HG03025 (cell line): ENCODE measurements at regions not wholly inside any gene's neighbourhood (a gene's known extent, or its start where the extent isn't known, plus 50 kb on each side); places are given as distances from the start of the nearest gene placed in this dataset.
"Not testable (repeated sequence)": the region's sequence is repeated elsewhere in the genome, so short reads cannot be mapped to it uniquely, and the experiment has no call there.

Experiments
- ATAC-seq: cut with Tn5 transposase; IDR thresholded peaks from one replicate; pipeline ENCODE4 v1.9.1; 2021; ENCODE audit warnings: mild to moderate bottlenecking, moderate library complexity; ENCODE audit not compliant: unreplicated experiment, low FRiP score

DNA sequence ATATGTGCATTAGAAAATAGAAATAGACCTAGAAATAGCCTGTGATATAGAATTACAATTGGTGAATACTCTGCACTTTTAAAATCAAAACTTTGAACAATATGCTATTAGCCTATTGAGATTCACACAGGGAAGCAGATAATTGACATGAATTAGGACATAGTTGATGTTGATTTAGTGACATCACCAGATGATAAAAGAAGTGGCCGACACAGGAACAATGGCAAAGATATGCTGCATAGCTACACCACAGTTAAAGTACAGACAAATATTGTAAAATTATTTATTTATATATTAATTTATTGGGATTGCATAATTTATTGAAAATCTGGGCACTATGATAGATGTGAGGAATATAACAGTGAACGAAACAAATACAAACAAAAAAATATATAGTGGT, 261.5 kb upstream of the CCNH start:
- no peak for ATAC-seq

- no peak for ATAC-seq
These were observed 258.4 kb upstream of the CCNH start for GRCh38 chr5:87671146-87671545.

- ATAC-seq: no peak
These were observed 252.4 kb upstream of the CCNH start for GRCh38 chr5:87665166-87665565.

- no peak for ATAC-seq
These were observed 249.2 kb upstream of the CCNH start for GRCh38 chr5:87661784-87662566.

DNA sequence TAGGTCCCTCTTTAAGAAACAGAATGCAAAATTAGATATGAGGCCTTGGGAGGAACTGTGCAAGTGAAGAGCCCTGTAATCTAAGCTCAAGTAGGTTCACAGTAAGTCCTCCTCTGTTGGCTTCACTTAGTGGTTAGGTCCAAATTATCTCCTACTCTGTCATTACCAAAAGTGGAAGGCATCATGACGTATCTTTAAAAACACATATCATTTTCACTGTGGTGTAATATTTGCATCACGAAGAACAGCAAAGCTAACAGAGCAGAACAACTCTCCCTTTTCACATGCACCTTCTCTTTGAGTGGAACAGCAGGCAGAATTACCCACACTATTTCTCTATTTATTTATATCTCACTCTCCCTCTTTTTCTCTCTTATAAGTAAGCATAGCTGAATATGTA, 240.5 kb upstream of the CCNH start:
- ATAC-seq: no peak

GRCh38 chr5:87650284-87650683, 237.6 kb upstream of the CCNH start:
- no peak for ATAC-seq

- ATAC-seq: no peak
These were observed 236.7 kb upstream of the CCNH start for GRCh38 chr5:87649455-87649854.

- ATAC-seq: no peak
These were observed 232.5 kb upstream of the CCNH start for GRCh38 chr5:87645224-87645623.

GRCh38 chr5:87640902-87641301, 228.2 kb upstream of the CCNH start:
- ATAC-seq: no peak

DNA sequence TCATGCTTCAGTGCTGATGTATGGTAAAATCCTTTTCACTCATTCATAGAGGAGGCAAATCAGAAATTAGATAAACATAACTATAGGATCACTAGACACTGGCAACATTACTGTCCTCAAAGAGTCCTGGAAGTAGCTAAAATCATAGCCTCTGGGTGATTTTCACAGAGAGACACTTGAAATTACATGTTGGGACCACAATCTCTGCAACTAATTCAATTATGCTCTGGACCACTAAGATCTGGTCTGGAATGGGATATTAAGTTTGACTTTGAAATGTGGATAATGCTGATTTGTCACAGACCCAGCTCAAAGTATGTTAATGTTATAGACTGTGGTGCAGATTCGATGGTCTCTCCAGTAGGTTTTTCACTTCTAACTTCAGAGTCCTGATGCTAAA, 214.6 kb upstream of the CCNH start:
- ATAC-seq: no peak

DNA sequence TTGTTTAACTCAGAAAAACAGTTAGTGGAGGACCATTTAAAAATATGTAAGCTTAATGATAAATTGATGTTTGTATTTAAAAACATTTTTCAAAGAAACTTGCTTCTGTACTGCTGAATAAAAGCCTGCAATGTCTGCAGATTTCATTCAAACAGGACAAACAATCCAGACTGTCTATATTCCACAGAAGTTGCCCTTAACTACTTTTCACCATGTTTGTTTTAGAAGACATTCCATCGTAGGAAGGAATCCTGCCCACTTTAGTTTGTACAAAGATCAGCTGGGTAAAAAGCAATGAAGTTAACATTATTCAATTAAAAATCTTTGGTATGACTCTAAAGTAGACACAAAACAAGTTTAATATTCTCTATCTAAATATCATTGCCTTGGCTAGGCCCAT, 195.7 kb upstream of the CCNH start:
- ATAC-seq: no peak

- ATAC-seq: no peak
These were observed 192.9 kb upstream of the CCNH start for GRCh38 chr5:87605663-87606062.

DNA sequence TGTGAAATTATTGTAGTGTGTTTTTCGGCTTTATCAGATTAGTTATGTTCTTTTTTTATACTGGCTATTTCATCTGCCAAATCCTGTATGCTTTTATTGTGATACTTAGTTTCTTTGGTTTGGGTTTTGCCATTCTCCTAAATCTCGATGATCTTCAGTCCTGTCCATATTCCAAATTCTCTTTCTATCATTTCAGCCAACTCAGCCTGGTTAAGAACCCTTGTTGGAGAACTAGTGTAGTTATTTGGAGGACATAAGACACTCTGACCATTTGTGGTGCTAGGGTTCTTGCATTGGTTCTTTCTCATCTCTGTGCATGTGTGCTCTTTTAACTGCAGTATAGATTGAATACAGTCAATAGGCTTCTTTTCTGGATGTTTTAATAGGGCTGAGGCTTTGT, 187.0 kb upstream of the CCNH start:
- ATAC-seq: no peak

GRCh38 chr5:87598460-87598859, 185.7 kb upstream of the CCNH start:
- ATAC-seq: no peak

DNA sequence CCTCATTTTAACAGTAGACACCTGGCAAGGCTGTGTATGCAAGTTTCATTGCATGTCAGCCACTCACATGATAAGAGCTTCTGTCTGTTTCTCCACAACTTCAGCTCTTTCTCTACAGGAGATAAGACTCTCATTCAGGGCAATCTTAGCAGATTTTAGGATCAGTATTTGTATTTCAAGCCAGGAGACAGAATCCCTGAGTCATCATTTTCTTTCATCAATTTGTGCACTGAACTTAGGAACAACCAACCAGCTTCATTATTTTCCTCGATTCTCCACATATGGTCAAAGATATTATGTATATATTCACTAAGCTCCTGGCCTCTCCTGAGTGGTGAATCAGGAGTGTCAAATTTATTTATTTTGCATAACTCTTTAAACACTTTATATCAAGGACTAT, 181.8 kb upstream of the CCNH start:
- no peak for ATAC-seq

DNA sequence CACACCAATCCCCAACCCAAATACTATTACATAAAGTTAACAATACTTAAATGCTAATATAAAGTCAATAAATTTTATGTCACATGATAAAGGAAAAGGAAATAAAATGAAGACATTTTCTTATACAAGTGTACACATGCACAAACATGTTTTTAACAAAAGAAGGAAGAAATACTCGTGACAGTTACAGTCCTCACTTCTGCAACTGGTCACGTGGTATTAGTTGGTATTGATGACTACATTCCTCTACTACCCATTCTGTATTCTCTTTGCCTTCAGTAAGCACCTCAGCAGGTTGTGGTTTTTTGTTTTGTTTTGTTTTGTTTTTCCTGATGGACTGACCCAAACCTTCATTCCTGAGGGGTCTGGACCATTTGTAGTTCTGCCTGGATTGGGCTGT, 176.9 kb upstream of the CCNH start:
- no peak for ATAC-seq

DNA sequence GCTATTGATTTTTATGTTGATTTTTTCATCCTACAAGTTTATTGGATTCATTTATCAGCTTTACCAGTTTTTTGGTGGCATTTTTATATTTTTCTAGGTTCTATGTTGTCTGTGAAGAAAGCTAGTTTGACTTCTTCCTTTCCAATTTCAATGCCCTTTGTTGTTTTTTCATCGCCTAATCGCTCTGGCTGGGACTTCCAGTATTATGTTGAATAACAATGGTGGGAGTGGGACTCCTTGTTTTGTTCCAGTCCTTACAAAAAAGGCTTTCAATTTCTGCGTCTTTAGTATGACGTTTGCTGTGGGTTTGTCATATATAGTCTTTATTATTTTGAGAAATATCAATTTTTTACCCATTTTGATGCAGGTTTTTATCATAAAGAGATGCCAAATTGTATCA, 175.6 kb upstream of the CCNH start:
- no peak for ATAC-seq

DNA sequence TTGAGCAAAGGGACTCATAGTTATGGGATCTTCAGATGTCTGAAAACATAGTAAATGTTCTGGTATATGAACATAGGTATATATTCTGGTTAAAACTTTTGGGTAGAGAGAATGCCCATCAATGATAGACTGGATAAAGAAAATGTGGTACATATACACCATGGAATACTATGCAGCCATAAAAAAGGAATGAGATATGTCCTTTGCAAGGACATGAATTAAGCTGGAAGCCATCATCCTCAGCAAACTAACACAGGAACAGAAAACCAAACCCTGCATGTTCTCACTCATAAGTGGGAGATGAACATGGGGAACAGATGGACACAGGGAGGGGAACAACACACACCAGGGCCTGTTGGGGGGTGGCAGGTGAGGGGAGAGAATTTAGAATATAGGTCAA, 171.0 kb upstream of the CCNH start:
- not testable (repeated sequence) for ATAC-seq

GRCh38 chr5:87582149-87582548, 169.4 kb upstream of the CCNH start:
- no peak for ATAC-seq

DNA sequence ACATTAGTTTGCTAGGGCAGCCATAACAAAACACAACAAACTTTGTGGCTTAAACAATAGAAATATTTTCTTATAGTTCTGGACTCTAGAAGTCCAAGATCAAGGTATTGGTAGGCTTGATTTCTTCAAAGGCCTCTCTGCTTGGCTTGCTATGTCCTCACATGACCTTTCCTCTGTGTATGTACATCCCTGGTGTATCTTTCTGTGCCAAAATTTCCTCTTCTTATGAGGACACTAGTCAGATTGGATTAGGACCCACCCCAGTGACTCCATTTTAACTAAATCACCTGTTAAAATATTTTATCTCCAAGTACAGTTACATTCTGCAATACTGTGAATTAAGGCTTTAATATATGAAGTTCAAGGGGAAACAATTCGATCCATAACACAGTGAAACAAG, 168.9 kb upstream of the CCNH start:
- ATAC-seq: no peak

DNA sequence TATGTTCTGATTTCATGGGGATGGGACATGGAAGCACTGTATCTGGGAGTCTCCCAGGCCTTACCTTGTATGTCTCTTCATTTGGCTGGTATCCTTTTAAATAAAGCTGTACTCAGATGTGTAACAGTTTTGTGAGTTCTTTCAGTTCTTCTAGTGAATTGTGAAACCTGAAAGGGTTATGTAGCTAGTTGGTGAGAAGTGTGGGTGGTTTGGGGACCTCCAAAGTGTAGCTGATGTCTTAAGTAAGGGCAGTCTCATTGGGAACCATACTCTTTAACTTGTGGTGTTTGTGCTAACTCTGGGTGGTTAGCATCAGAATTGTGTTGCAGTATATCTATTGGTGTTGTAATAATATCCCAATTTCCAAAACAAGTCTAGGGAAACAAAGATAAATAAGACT, 166.9 kb upstream of the CCNH start:
- ATAC-seq: peak; percentile 52

- no peak for ATAC-seq
These were observed 164.1 kb upstream of the CCNH start for GRCh38 chr5:87576867-87577266.

DNA sequence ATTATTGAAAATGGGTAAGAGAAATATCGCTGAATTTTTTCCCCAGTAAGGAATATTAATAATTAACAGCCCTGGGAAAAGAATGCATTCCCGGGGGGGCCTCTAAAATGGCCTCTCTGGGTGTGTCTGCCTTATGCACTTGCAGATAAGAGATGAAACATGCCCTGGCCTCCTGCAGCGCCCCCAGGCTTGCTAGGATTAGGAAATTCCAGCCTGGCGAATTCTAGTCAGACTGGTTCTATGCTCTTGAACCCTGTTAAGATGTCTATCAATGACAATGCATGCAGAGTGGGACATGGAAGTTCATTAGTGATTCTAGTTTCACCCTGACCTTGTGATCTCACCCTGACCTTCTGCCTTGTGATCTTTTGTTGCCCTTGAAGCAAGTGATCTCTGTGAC, 163.6 kb upstream of the CCNH start:
- not testable (repeated sequence) for ATAC-seq
